Spleen (tissue), 7 donors: ENCODE measurements at regions not wholly inside any gene's neighbourhood (a gene's known extent, or its start where the extent isn't known, plus 50 kb on each side); places are given as distances from the start of the nearest gene placed in this dataset.

Experiments used
- CTCF ChIP-seq, 11 experiments: fragments of 200-600 bp in 7 of 11; fragments of 450-650 bp in 4 of 11; sonication (generic) in 4 of 11; IDR thresholded peaks in 8 of 11; conservative IDR thresholded peaks in 3 of 11; 1 replicate in 7 of 11; 2 replicates in 4 of 11; pipeline versions ENCODE4 v1.4.0 to v1.8.0; 2016 to 2021; ENCODE audit warnings: antibody characterized with exemption in 11 of 11, inconsistent platforms in 4 of 11, mild to moderate bottlenecking in 1 of 11
- POLR2A ChIP-seq, 3 donors: fragments of 450-650 bp; IDR thresholded peaks; one replicate each; pipeline ENCODE4 v1.5.1; 2017; ENCODE audit warnings: antibody characterized with exemption in 3 of 3, mild to moderate bottlenecking in 1 of 3
- POLR2AphosphoS5 ChIP-seq, 3 donors: sonication (generic); formaldehyde crosslinking; IDR thresholded peaks; one replicate each; pipeline ENCODE4 v1.5.1; 2017; ENCODE audit warnings: antibody characterized with exemption in 3 of 3
- donor health status: DM: no; HTN: no; CAD: no; lungs with moderate emphysema.
- donor health status: DM: no; HTN: no; CAD: no.
- donor health status: DM: no; HTN: no; CAD: no.

DNA sequence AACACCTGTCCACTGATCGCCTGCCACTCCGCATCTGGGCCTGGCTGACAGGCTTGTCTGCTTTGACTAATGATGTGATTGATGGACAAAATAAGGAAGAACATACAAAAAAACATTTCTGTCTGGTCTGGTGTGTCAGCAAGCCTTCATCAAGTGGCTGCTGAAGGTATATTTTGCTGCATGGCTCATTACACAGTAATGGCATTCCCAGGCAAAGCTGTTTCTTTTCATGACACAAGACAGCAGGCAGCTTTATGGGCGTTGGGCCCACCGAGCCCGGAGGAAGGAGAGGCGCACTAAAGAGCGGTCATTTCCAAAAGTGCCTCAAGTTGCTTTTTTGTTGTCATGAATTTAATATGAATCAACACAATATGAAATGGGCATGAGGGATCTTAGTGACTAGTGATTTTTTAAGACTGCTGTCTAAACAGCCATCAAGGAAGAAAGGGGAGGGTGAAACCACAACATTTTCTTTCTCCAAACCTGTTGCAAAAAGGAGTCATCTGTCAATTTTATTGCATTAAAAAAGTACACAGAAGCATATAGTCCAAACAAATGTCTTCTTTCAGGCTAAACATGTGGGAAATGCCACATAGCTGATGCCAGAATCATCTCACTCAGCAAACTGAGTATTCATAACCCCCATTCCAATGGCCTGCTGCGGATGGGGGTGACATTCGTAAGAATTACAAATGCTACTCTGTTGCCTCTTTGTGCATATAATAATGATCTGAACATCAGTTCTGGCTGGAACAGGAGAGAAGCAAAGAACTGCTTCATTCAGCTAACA lies 476.6 kb downstream of the ZNF536 start:
- no peak for TF ChIP-seq CTCF (IDR thresholded peaks at IDR 0.05 in 8 of 11, conservative IDR thresholded peaks at IDR 0.05 in 3 of 11)
- no peak for TF ChIP-seq POLR2A (IDR thresholded peaks at IDR 0.05)
- TF ChIP-seq POLR2AphosphoS5 (IDR thresholded peaks at IDR 0.05): no peak
